ENCODE measurements at regions not wholly inside any gene's neighbourhood (a gene's known extent, or its start where the extent isn't known, plus 50 kb on each side); places are given as distances from the start of the nearest gene placed in this dataset.

- DNase-seq (ENCODE audit: low read depth, low spot score) (no peak), ATAC-seq (no peak)
- no peak overlapping the region for H3K27ac ChIP-seq (ENCODE audit: low read length)
- H3K9me3 ChIP-seq (ENCODE audit: control insufficient read depth, insufficient read depth, low read depth, low read length), result no peaks in the 10 kb centered on the region; the same call in 1 of the 2 replicates
- BruUV-seq (replicated peaks), result no TSS peak
- CTCF ChIA-PET, result interaction anchor here (0.7 kb wide), 2 partner anchors 136 to 436 kb away, joined by 3 to 4 read pairs; no protein-coding TSS in a partner anchor
- no peaks in the 10 kb centered on the region for H3K4me1 ChIP-seq (ENCODE audit: control insufficient read depth, insufficient read depth, low read length)
- no peaks in the 10 kb centered on the region for H3K27me3 ChIP-seq (ENCODE audit: control insufficient read depth, insufficient read depth, low read length)
- intact Hi-C loops (cut with micrococcal nuclease; ENCODE audit: unreplicated experiment), result no loop called here
- in situ Hi-C loops (cut with HindIII; ENCODE audit: low pct_unique_long_range_greater_than_20kb, low sequenced_read_pairs), result no loop called here
- H3K4me3 ChIP-seq (ENCODE audit: low read depth in 2 of 2, low read length in 2 of 2), result no peak overlapping the region
- H3K36me3 ChIP-seq (ENCODE audit: control insufficient read depth, insufficient read depth, low read length), result no peaks in the 10 kb centered on the region
- TF ChIP-seq REST (IDR thresholded peaks at IDR 0.05; ENCODE audit: insufficient read depth in 1 of 2, low read depth in 2 of 2, low read length in 1 of 2) (no peak), POLR2AphosphoS5 (IDR thresholded peaks at IDR 0.05; ENCODE audit: low read depth, low read length) (no peak), CTCF (IDR thresholded peaks at IDR 0.05) (no peak), TCF7L2 (IDR thresholded peaks at IDR 0.05; ENCODE audit: low read depth, low read length) (no peak), SIN3A (IDR thresholded peaks at IDR 0.05; ENCODE audit: borderline replicate concordance, insufficient read depth, low read depth, low read length) (no peak)
- POLR2A ChIA-PET, result no interaction called here
These were observed 98.1 kb upstream of the CERS6 start for GRCh38 chr2:168357797-168358472.

GRCh38 chr2:168359082-168359481 is 97.0 kb upstream of the CERS6 start:
- Histone ChIP-seq H3K27ac (ENCODE audit: low read length) (no peak overlapping the region), H3K27me3 (ENCODE audit: control insufficient read depth, insufficient read depth, low read length) (no peaks in the 10 kb centered on the region), H3K4me1 (ENCODE audit: control insufficient read depth, insufficient read depth, low read length) (no peaks in the 10 kb centered on the region), H3K36me3 (ENCODE audit: control insufficient read depth, insufficient read depth, low read length) (no peaks in the 10 kb centered on the region), H3K9me3 (ENCODE audit: control insufficient read depth, insufficient read depth, low read depth, low read length) (no peaks in the 10 kb centered on the region), H3K4me3 (ENCODE audit: low read depth in 2 of 2, low read length in 2 of 2) (no peak overlapping the region)
- intact Hi-C loops (cut with micrococcal nuclease; ENCODE audit: unreplicated experiment), result no loop called here
- POLR2A ChIA-PET, result no interaction called here
- CTCF ChIA-PET, result no interaction called here
- ATAC-seq (no peak), DNase-seq (ENCODE audit: low read depth, low spot score) (no peak)
- no TSS peak for BruUV-seq (replicated peaks)
- no peak for TF ChIP-seq REST (IDR thresholded peaks at IDR 0.05; ENCODE audit: insufficient read depth in 1 of 2, low read depth in 2 of 2, low read length in 1 of 2)
- no peak for TF ChIP-seq CTCF (IDR thresholded peaks at IDR 0.05)
- no peak for TF ChIP-seq SIN3A (IDR thresholded peaks at IDR 0.05; ENCODE audit: borderline replicate concordance, insufficient read depth, low read depth, low read length)
- TF ChIP-seq TCF7L2 (IDR thresholded peaks at IDR 0.05; ENCODE audit: low read depth, low read length), result no peak
- no peak for TF ChIP-seq POLR2AphosphoS5 (IDR thresholded peaks at IDR 0.05; ENCODE audit: low read depth, low read length)
- in situ Hi-C loops (cut with HindIII; ENCODE audit: low pct_unique_long_range_greater_than_20kb, low sequenced_read_pairs), result no loop called here

Data from Panc1 (cell line).